Liver (tissue), 3 donors: ENCODE measurements at regions not wholly inside any gene's neighbourhood (a gene's known extent, or its start where the extent isn't known, plus 50 kb on each side); places are given as distances from the start of the nearest gene placed in this dataset.

Experiments
- ATF3 ChIP-seq: IDR thresholded peaks from 2 replicates; pipeline ENCODE4 v1.6.1; 2016; ENCODE audit warnings: antibody characterized with exemption
- CTCF ChIP-seq: fragments of 150-350 bp; IDR thresholded peaks from 2 replicates; pipeline ENCODE4 v1.5.1; 2017; ENCODE audit warnings: improper control_type of control experiment, low read depth, low read length; ENCODE audit not compliant: missing input control
- RAD21 ChIP-seq, 2 donors: IDR thresholded peaks; 2 replicates each; pipeline ENCODE4 v1.6.1; 2016; ENCODE audit warnings: antibody characterized with exemption in 2 of 2, mild to moderate bottlenecking in 2 of 2
- REST ChIP-seq: IDR thresholded peaks from 2 replicates; pipeline ENCODE4 v1.6.1; 2016; ENCODE audit warnings: antibody characterized with exemption, mild to moderate bottlenecking
- TAF1 ChIP-seq: conservative IDR thresholded peaks from 2 replicates; pipeline ENCODE4 v1.6.1; 2016; ENCODE audit warnings: antibody characterized with exemption, mild to moderate bottlenecking
- YY1 ChIP-seq: IDR thresholded peaks from 2 replicates; pipeline ENCODE4 v1.6.1; 2016; ENCODE audit warnings: antibody characterized with exemption, mild to moderate bottlenecking
- donor health status: healthy.
- donor health status: healthy.

- TF ChIP-seq REST (no peak), RAD21 (IDR thresholded peaks at IDR 0.05) (no peak), CTCF (no peak), TAF1 (no peak), YY1 (no peak), ATF3 (no peak)
These were observed 60.2 kb upstream of the GATA5 start for GRCh38 chr20:62535964-62536363.
